HEK293T (cell line): ENCODE measurements at regions not wholly inside any gene's neighbourhood (a gene's known extent, or its start where the extent isn't known, plus 50 kb on each side); places are given as distances from the start of the nearest gene placed in this dataset.

Experiments
- CTCF ChIA-PET: fragments of 350-600 bp; formaldehyde crosslinking; extraction: SDS; loops from one replicate; lab custom pipeline; 2021; ENCODE audit warnings: antibody characterized with exemption, inconsistent platforms; lab: Yijun Ruan, JAX
- POLR2A ChIA-PET: fragments of 350-600 bp; formaldehyde crosslinking; extraction: SDS; loops from one replicate; lab custom pipeline; 2020; ENCODE audit warnings: antibody characterized with exemption, inconsistent platforms; lab: Yijun Ruan, JAX
- DNase-seq: peaks from one replicate; pipeline ENCODE4 v3.0.0; 2012; ENCODE audit warnings: mixed read lengths; ENCODE audit errors: extremely low spot score
- ARNT ChIP-seq: fragments of 450-650 bp; IDR thresholded peaks from 2 replicates; pipeline ENCODE4 v1.6.1; 2017; ENCODE audit warnings: mild to moderate bottlenecking
- BHLHE40 ChIP-seq: fragments of 450-650 bp; IDR thresholded peaks from 2 replicates; pipeline ENCODE4 v1.6.1; 2016; ENCODE audit warnings: mild to moderate bottlenecking, moderate library complexity, borderline replicate concordance
- CTBP1 ChIP-seq: fragments of 450-650 bp; IDR thresholded peaks from 2 replicates; pipeline ENCODE4 v1.6.1; 2016; ENCODE audit warnings: borderline replicate concordance
- ELF4 ChIP-seq: fragments of 450-650 bp; IDR thresholded peaks from 2 replicates; pipeline ENCODE4 v1.6.1; 2017; ENCODE audit warnings: antibody characterized with exemption
- FOXA1 ChIP-seq: fragments of 450-650 bp; IDR thresholded peaks from 2 replicates; pipeline ENCODE4 v1.6.1; 2016; ENCODE audit warnings: mild to moderate bottlenecking
- FOXK2 ChIP-seq: fragments of 450-650 bp; IDR thresholded peaks from 2 replicates; pipeline ENCODE4 v1.6.1; 2016; ENCODE audit warnings: mild to moderate bottlenecking
- FOXM1 ChIP-seq: fragments of 450-650 bp; IDR thresholded peaks from 2 replicates; pipeline ENCODE4 v1.6.1; 2017; ENCODE audit warnings: mild to moderate bottlenecking, borderline replicate concordance
- HDGF ChIP-seq: fragments of 450-650 bp; IDR thresholded peaks from 2 replicates; pipeline ENCODE4 v1.6.1; 2017; ENCODE audit warnings: antibody characterized with exemption, borderline replicate concordance
- L3MBTL2 ChIP-seq: fragments of 450-650 bp; conservative IDR thresholded peaks from 2 replicates; pipeline ENCODE4 v1.6.1; 2016; ENCODE audit warnings: mild to moderate bottlenecking
- LEF1 ChIP-seq: fragments of 450-650 bp; IDR thresholded peaks from 2 replicates; pipeline ENCODE4 v1.6.1; 2017; ENCODE audit warnings: mild to moderate bottlenecking, borderline replicate concordance
- NFRKB ChIP-seq: fragments of 450-650 bp; IDR thresholded peaks from 2 replicates; pipeline ENCODE4 v1.6.1; 2016; ENCODE audit warnings: mild to moderate bottlenecking, moderate library complexity
- PKNOX1 ChIP-seq: fragments of 450-650 bp; IDR thresholded peaks from 2 replicates; pipeline ENCODE4 v1.6.1; 2016
- SP1 ChIP-seq: fragments of 450-650 bp; IDR thresholded peaks from 2 replicates; pipeline ENCODE4 v1.6.1; 2017
- SUZ12 ChIP-seq: fragments of 450-650 bp; IDR thresholded peaks from 2 replicates; pipeline ENCODE4 v1.6.1; 2016; ENCODE audit warnings: mild to moderate bottlenecking
- TARDBP ChIP-seq: fragments of 450-650 bp; IDR thresholded peaks from 2 replicates; pipeline ENCODE4 v1.6.1; 2016
- ZNF384 ChIP-seq: fragments of 450-650 bp; IDR thresholded peaks from 2 replicates; pipeline ENCODE4 v1.6.1; 2016

- TF ChIP-seq HDGF (no peak), FOXM1 (no peak), FOXA1 (no peak), SUZ12 (no peak), BHLHE40 (no peak), ELF4 (no peak), ZNF384 (no peak), SP1 (no peak), PKNOX1 (no peak), NFRKB (no peak), ARNT (no peak), FOXK2 (no peak), TARDBP (no peak), CTBP1 (no peak), LEF1 (no peak), L3MBTL2 (no peak; the same call in 1 of the 2 replicates)
- POLR2A ChIA-PET, result interaction anchor here (0.9 kb wide), 1 partner anchor 179 kb away, joined by 3 read pairs; the partner anchor contains the start of gene DYRK2
These were observed 161.3 kb upstream of the IFNG-AS1 start for GRCh38 chr12:67827820-67828383.

DNA sequence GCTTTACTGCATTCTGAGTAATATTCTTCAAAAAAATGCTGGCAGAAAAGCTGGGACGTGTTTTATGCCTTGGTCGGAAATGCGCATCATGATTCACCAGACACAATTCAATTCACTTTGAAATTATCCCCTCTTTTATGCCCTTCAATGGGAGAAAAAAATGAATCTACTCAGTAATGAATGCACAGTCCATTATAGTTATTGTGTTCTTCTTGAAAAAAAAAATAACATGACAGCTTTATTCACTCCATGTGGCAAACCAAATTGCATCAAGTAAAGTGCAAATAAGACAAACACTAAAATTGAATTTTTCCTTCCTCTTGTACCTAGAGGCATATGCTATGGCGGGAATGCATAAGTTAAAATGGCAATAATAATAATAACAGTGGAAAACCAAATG lies 159.4 kb upstream of the IFNG-AS1 start:
- TF ChIP-seq CTBP1, result no peak
- no peak for DNase-seq
- ChIA-PET CTCF (no interaction called here), POLR2A (no interaction called here)

More at GRCh38 chr12:67827820-67828383, 161.3 kb upstream of the IFNG-AS1 start:
- peak; percentile 17 for DNase-seq
- CTCF ChIA-PET, result no interaction called here

DNA sequence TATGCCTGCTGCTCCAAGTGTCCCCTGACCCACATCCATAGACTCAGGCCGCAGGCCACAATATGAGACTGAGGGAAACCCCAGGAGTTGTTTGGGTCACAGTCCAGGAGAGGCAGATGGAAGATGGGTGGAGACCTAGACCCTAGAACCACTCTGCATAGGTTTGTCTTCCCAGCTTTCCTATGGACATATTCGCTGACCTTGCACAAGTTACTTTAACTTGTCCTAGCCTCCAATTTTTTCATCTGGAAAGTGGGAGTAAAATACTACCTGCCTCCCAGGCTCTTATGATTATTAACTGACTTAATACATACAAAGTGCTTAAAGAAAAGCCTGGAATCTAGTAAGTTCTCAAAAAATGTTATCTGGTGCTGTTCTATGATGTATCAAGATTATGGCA lies 157.1 kb upstream of the IFNG-AS1 start:
- ChIA-PET CTCF (no interaction called here), POLR2A (no interaction called here)
- DNase-seq, result no peak
- TF ChIP-seq FOXM1 (no peak), LEF1 (no peak), HDGF (no peak), SUZ12 (no peak), NFRKB (no peak)

DNA sequence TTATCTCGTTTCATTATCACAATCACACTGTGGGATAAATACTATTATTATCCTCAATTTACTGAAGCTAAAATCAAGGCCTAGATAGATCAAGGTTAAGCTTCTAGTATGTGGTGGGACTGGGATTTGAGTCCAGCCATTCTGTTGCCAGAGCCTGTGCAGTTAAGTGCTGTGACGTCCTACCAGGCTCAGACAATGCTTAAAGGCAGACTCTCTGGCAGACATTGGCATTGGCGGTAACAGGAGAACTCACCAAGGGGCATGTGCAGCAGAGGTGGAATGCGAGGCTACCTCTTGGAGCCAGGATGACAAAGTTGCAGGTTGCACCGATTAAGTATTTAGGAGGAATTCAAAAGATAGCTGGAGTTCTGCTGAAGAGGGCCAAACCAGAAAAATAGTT lies 155.6 kb upstream of the IFNG-AS1 start:
- DNase-seq, result no peak
- ChIA-PET POLR2A (no interaction called here), CTCF (interaction anchor here (0.5 kb wide), 1 partner anchor 114 kb away, joined by 3 read pairs; no protein-coding TSS in a partner anchor)
- no peak for TF ChIP-seq PKNOX1
- no peak for TF ChIP-seq FOXA1
- TF ChIP-seq L3MBTL2, result no peak

GRCh38 chr12:67837876-67838275 lies 151.4 kb upstream of the IFNG-AS1 start:
- ChIA-PET POLR2A (no interaction called here), CTCF (no interaction called here)
- TF ChIP-seq TARDBP (no peak), L3MBTL2 (no peak), HDGF (no peak), SUZ12 (no peak), CTBP1 (no peak), ELF4 (no peak), ARNT (no peak), NFRKB (no peak), ZNF384 (no peak), FOXK2 (no peak), PKNOX1 (no peak), LEF1 (no peak), FOXA1 (no peak), FOXM1 (no peak), BHLHE40 (no peak), SP1 (no peak)
- no peak for DNase-seq

GRCh38 chr12:67842124-67842523 lies 147.1 kb upstream of the IFNG-AS1 start:
- ChIA-PET POLR2A (no interaction called here), CTCF (no interaction called here)
- TF ChIP-seq FOXM1 (no peak), NFRKB (no peak), HDGF (no peak), BHLHE40 (no peak), SUZ12 (no peak), SP1 (no peak), LEF1 (no peak), FOXA1 (no peak), PKNOX1 (no peak), CTBP1 (no peak), ZNF384 (no peak)
- DNase-seq, result no peak

DNA sequence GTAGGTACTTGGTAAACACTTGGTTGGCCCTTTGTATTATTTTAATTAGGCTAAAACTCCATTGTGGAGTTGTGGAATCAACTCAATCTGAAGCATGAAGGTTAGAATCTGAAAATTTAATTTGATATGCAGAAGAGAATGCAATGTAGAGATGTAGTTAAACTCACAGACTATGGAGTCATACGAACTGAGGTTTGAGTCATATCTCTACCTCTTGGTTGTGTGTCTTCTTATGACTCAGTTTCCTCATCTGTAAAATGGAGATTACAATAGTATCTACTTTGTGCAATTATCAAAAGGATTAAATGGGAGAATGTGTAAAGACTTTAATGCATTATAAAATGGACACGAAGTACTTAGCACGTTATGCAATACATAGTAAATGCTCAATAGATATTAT lies 146.0 kb upstream of the IFNG-AS1 start:
- TF ChIP-seq FOXK2, result no peak
- TF ChIP-seq ARNT, result no peak
- no peak for TF ChIP-seq FOXA1
- no peak for TF ChIP-seq SP1
- no peak for TF ChIP-seq ZNF384
- no peak for TF ChIP-seq NFRKB
- TF ChIP-seq ELF4, result no peak
- no peak for TF ChIP-seq LEF1
- TF ChIP-seq TARDBP, result no peak
- no peak for TF ChIP-seq BHLHE40
- TF ChIP-seq SUZ12, result no peak
- ChIA-PET POLR2A (no interaction called here), CTCF (no interaction called here)
- DNase-seq, result no peak
